Neuronal stem cell (in vitro differentiated cells): ENCODE measurements at regions not wholly inside any gene's neighbourhood (a gene's known extent, or its start where the extent isn't known, plus 50 kb on each side); places are given as distances from the start of the nearest gene placed in this dataset.

Source experiments
- DNase-seq: peaks from one replicate; pipeline ENCODE4 v3.0.0-alpha.2; 2013; ENCODE audit warnings: low spot score
- H2AFZ ChIP-seq: one replicate; pipeline ENCODE4 v1.6.1; 2013; ENCODE audit warnings: mild to moderate bottlenecking, low read length, inconsistent platforms
- H2AK5ac ChIP-seq: 2 replicates; pipeline ENCODE4 v1.6.1; 2013; ENCODE audit warnings: low read depth, mild to moderate bottlenecking, inconsistent platforms, low read length, moderate library complexity, mixed read lengths
- H2BK120ac ChIP-seq: 2 replicates; pipeline ENCODE4 v1.6.1; 2013; ENCODE audit warnings: low read depth, mild to moderate bottlenecking, inconsistent platforms, low read length, moderate library complexity, mixed read lengths
- H2BK12ac ChIP-seq: one replicate; pipeline ENCODE4 v1.6.1; 2013; ENCODE audit warnings: low read length, inconsistent platforms
- H2BK15ac ChIP-seq: 2 replicates; pipeline ENCODE4 v1.6.1; 2013; ENCODE audit warnings: mild to moderate bottlenecking, low read length, inconsistent platforms, mixed read lengths
- H2BK5ac ChIP-seq: one replicate; pipeline ENCODE4 v1.6.1; 2013; ENCODE audit warnings: inconsistent platforms, mild to moderate bottlenecking, low read length, moderate library complexity
- H3K14ac ChIP-seq: one replicate; pipeline ENCODE4 v1.6.1; 2013; ENCODE audit warnings: low read length, inconsistent platforms
- H3K18ac ChIP-seq: 2 replicates; pipeline ENCODE4 v1.6.1; 2013; ENCODE audit warnings: low read length, inconsistent platforms
- H3K23ac ChIP-seq: 2 replicates; pipeline ENCODE4 v1.6.1; 2013; ENCODE audit warnings: low read depth, mild to moderate bottlenecking, mixed read lengths, low read length, inconsistent platforms; ENCODE audit not compliant: poor library complexity
- H3K27ac ChIP-seq: replicated peaks from 3 replicates; pipeline ENCODE4 v1.5.1; 2013; ENCODE audit warnings: low read length, inconsistent platforms
- H3K27me3 ChIP-seq, 3 experiments: 2 replicates each; pipeline ENCODE4 v1.6.1; 2013; ENCODE audit warnings: low read length in 3 of 3, mild to moderate bottlenecking in 2 of 3, inconsistent platforms in 1 of 3, low read depth in 1 of 3, mixed read lengths in 1 of 3, moderate library complexity in 1 of 3; ENCODE audit not compliant: control insufficient read depth in 3 of 3, insufficient read depth in 3 of 3
- H3K36me3 ChIP-seq, 2 donors: replicated peaks in 1 of 2; 2 replicates each; pipeline ENCODE4 v1.6.1; 2013; ENCODE audit warnings: low read length in 2 of 2; ENCODE audit not compliant: control insufficient read depth in 2 of 2, insufficient read depth in 2 of 2
- H3K4ac ChIP-seq: 2 replicates; pipeline ENCODE4 v1.6.1; 2013; ENCODE audit warnings: inconsistent platforms, mild to moderate bottlenecking, low read length, moderate library complexity
- H3K4me1 ChIP-seq, 2 donors: 1 replicate in 1 of 2; 2 replicates in 1 of 2; pipeline ENCODE4 v1.6.1; 2013; ENCODE audit warnings: low read length in 2 of 2, low read depth in 1 of 2; ENCODE audit not compliant: control insufficient read depth in 2 of 2, insufficient read depth in 1 of 2
- H3K4me2 ChIP-seq: one replicate; pipeline ENCODE4 v1.6.1; 2013; ENCODE audit warnings: mild to moderate bottlenecking, low read length, inconsistent platforms; ENCODE audit not compliant: insufficient read depth, poor library complexity, severe bottlenecking
- H3K4me3 ChIP-seq, 2 donors: 2 replicates each; pipeline ENCODE4 v1.5.1; 2013; ENCODE audit warnings: low read length in 2 of 2, mild to moderate bottlenecking in 2 of 2, inconsistent platforms in 1 of 2, moderate library complexity in 1 of 2
- H3K79me1 ChIP-seq: one replicate; pipeline ENCODE4 v1.6.1; 2013; ENCODE audit warnings: low read depth, mild to moderate bottlenecking, inconsistent platforms, low read length, moderate library complexity
- H3K9ac ChIP-seq: one replicate; pipeline ENCODE4 v1.6.1; 2013; ENCODE audit warnings: mild to moderate bottlenecking, low read depth, low read length, inconsistent platforms; ENCODE audit not compliant: poor library complexity
- H3K9me3 ChIP-seq, 2 donors: replicated peaks in 1 of 2; 2 replicates each; pipeline versions ENCODE3 to v1.6.1; 2013; ENCODE audit warnings: low read length in 2 of 2, mild to moderate bottlenecking in 2 of 2, inconsistent platforms in 1 of 2, low read depth in 1 of 2, mixed read lengths in 1 of 2, moderate library complexity in 1 of 2; ENCODE audit not compliant: control insufficient read depth in 2 of 2, insufficient read depth in 1 of 2
- H4K8ac ChIP-seq: one replicate; pipeline ENCODE4 v1.6.1; 2013; ENCODE audit warnings: low read depth, mild to moderate bottlenecking, inconsistent platforms, low read length, moderate library complexity
- H4K91ac ChIP-seq: one replicate; pipeline ENCODE4 v1.6.1; 2013; ENCODE audit warnings: low read length, low read depth, mild to moderate bottlenecking, inconsistent platforms; ENCODE audit not compliant: poor library complexity
- WGBS, 2 donors: extraction: QIAGEN DNeasy Blood & Tissue Kit; methylation state at CpG; one replicate each; pipeline ENCODE4 v1.1.7; 2013; ENCODE audit warnings: missing lambda C conversion rate in 2 of 2, mixed read lengths in 1 of 2; ENCODE audit not compliant: insufficient read length in 2 of 2, insufficient replicate concordance in 1 of 2; ENCODE audit errors: extremely low coverage in 2 of 2; 5-methylcytosine and 5-hydroxymethylcytosine counted together

DNA sequence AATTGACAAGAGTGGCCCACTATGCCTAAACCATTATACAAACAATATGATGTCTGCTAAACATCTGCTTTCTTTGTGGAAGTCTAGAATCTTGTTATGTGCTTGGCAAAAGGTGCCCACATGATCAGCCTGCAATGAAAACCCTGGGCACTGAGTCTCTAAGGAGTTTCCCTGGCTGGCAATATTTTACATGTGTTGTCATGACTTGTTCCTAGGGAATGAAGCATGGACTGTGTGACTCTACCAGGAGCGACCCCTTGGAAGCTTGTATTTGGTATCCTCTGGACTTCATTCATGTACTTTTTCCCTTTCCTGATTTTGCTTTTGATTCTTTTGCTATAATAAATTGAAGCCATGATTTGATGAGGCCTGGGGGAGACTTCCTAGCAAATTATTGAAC is 324.9 kb downstream of the HHIPL2 start:
- no peak for DNase-seq
- Histone ChIP-seq H4K8ac (no peak overlapping the region), H2AK5ac (no peak overlapping the region), H3K4ac (no peak overlapping the region), H2BK5ac (no peak overlapping the region), H3K18ac (no peak overlapping the region), H3K4me3 (no peak overlapping the region), H3K9me3 (no peaks in the 10 kb centered on the region), H3K23ac (no peak overlapping the region), H4K91ac (no peak overlapping the region), H3K36me3 (no peaks in the 10 kb centered on the region), H3K79me1 (no peaks in the 10 kb centered on the region), H3K14ac (no peak overlapping the region), H2BK12ac (no peak overlapping the region), H3K27ac (no peak overlapping the region), H3K9ac (no peak overlapping the region), H2BK120ac (no peak overlapping the region), H2BK15ac (no peak overlapping the region), H3K4me1 (no peaks in the 10 kb centered on the region), H3K27me3 (no peaks in the 10 kb centered on the region), H3K4me2 (no peak overlapping the region), H2AFZ (no peak overlapping the region)
- WGBS, 2 donors, result no CpG with 5 or more reads among the region's 1 CpG

DNA sequence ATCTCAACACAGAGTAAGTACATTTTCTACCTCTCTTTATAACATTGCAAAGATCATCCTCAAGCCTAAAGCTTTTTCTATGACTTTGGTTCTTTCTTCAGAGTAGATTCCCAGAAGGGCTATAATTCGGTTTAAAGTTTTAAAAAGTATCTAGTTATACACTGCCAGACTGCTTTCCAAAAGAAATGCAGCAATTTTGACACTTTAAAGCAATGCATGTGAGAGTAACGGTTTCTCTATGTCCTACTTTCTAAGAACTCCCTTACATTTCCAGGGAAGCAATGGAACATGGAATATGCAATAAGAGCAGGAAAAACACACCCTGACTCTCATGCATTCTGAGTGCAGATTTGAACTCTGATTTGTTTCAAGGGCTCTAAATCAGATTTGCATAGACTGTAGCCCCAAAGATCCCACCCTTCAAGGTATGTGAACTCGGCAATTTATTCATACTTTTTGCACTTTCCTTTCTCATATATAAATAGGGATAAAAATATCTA is 331.6 kb downstream of the HHIPL2 start:
- H3K9me3 ChIP-seq, result no peaks in the 10 kb centered on the region
- H3K14ac ChIP-seq, result no peak overlapping the region
- H2BK120ac ChIP-seq, result no peak overlapping the region
- no peaks in the 10 kb centered on the region for H3K4me1 ChIP-seq
- no peak overlapping the region for H3K18ac ChIP-seq
- no peak overlapping the region for H2BK5ac ChIP-seq
- no peak overlapping the region for H3K4me2 ChIP-seq
- H3K4ac ChIP-seq, result no peak overlapping the region
- H3K27ac ChIP-seq, result no peak overlapping the region
- no peak overlapping the region for H2BK12ac ChIP-seq
- no peak for DNase-seq
- no peak overlapping the region for H4K8ac ChIP-seq
- H2AK5ac ChIP-seq, result no peak overlapping the region
- no peak overlapping the region for H2BK15ac ChIP-seq
- H3K4me3 ChIP-seq, result no peak overlapping the region
- H2AFZ ChIP-seq, result no peak overlapping the region
- H3K79me1 ChIP-seq, result no peaks in the 10 kb centered on the region
- no peak overlapping the region for H4K91ac ChIP-seq
- no CpG with 5 or more reads among the region's 3 CpGs for WGBS, 2 donors
- H3K23ac ChIP-seq, result no peak overlapping the region
- no peaks in the 10 kb centered on the region for H3K27me3 ChIP-seq
- no peaks in the 10 kb centered on the region for H3K36me3 ChIP-seq
- H3K9ac ChIP-seq, result no peak overlapping the region

DNA sequence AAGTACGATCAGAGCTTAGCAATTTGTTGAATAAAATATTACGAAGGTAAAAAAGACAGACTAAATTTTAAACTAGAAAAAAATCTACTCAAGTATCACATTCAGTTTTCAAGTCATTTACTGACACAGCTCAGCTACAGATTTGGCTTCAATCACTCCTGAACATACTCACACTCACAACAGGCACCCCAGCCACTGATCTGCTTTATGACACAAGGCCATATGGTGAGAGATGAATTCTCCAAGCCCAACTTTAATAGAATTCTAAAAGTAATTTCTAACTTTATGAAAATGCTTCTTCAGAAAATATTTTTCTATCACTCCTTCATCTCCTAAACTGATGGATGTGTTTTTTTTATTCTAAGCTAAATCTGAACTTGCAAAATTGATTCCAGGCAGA is 337.1 kb downstream of the HHIPL2 start:
- no peak overlapping the region for H2BK15ac ChIP-seq
- no peaks in the 10 kb centered on the region for H3K27me3 ChIP-seq
- no peak overlapping the region for H2BK5ac ChIP-seq
- H3K36me3 ChIP-seq, result no peaks in the 10 kb centered on the region
- H3K18ac ChIP-seq, result no peak overlapping the region
- H3K4me2 ChIP-seq, result no peak overlapping the region
- H2BK120ac ChIP-seq, result no peak overlapping the region
- no peak overlapping the region for H3K14ac ChIP-seq
- no peak overlapping the region for H3K4ac ChIP-seq
- no peak overlapping the region for H4K8ac ChIP-seq
- no peaks in the 10 kb centered on the region for H3K9me3 ChIP-seq
- no peak overlapping the region for H3K27ac ChIP-seq
- no peaks in the 10 kb centered on the region for H3K79me1 ChIP-seq
- no peak overlapping the region for H3K9ac ChIP-seq
- no peaks in the 10 kb centered on the region for H3K4me1 ChIP-seq
- H2BK12ac ChIP-seq, result no peak overlapping the region
- WGBS, 2 donors, result no CpG with 5 or more reads among the region's 2 CpGs
- DNase-seq, result no peak
- H3K4me3 ChIP-seq, result no peak overlapping the region
- no peak overlapping the region for H2AK5ac ChIP-seq
- no peak overlapping the region for H2AFZ ChIP-seq
- no peak overlapping the region for H3K23ac ChIP-seq
- no peak overlapping the region for H4K91ac ChIP-seq

DNA sequence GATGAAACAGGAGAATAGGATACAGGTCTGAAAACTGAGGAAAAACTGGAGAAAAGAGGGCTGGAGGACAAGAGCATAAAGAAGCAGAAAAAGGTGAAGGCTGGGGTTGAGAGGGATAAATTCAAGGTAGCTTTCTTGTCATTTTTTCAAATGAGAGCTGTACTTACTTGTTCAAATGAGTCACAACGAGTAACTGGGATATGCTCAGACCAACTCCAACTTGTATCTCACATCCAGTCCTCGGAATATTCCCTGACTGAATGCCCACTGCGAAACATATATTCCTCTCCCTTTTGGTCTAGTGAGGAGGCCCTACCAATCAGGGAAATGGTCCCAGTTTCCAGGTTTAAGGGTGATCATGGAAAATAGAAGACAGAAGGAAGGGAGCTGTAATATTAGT is 343.4 kb downstream of the HHIPL2 start:
- Histone ChIP-seq H2BK120ac (no peak overlapping the region), H3K18ac (no peak overlapping the region), H3K9ac (no peak overlapping the region), H4K8ac (no peak overlapping the region), H2BK5ac (no peak overlapping the region), H3K14ac (no peak overlapping the region), H2BK12ac (no peak overlapping the region), H3K4me1 (no peaks in the 10 kb centered on the region), H2AK5ac (no peak overlapping the region), H2AFZ (no peak overlapping the region), H3K27ac (no peak overlapping the region), H3K9me3 (no peaks in the 10 kb centered on the region), H3K4me3 (no peak overlapping the region), H3K36me3 (no peaks in the 10 kb centered on the region), H3K4ac (no peak overlapping the region), H3K79me1 (no peaks in the 10 kb centered on the region), H3K27me3 (no peaks in the 10 kb centered on the region), H2BK15ac (no peak overlapping the region), H3K23ac (no peak overlapping the region), H3K4me2 (no peak overlapping the region), H4K91ac (no peak overlapping the region)
- WGBS, 2 donors, result no CpG with 5 or more reads among the region's 3 CpGs
- DNase-seq, result no peak
